Adrenal gland (tissue), 9 donors: ENCODE measurements at regions not wholly inside any gene's neighbourhood (a gene's known extent, or its start where the extent isn't known, plus 50 kb on each side); places are given as distances from the start of the nearest gene placed in this dataset.

Experiments
- DNase-seq, 7 donors: peaks; one replicate each; pipeline ENCODE4 v3.0.0-alpha.2; 2019 to 2020
- H3K27ac ChIP-seq, 5 donors: fragments of 200-600 bp; sonication (generic) in 4 of 5; 1 replicate in 3 of 5; 2 replicates in 2 of 5; pipeline versions ENCODE4 v1.5.1 to v1.8.0; 2016 to 2020; ENCODE audit warnings: mild to moderate bottlenecking in 1 of 5
- H3K27me3 ChIP-seq: fragments of 200-600 bp; 2 replicates; pipeline ENCODE4 v1.8.0; 2021
- H3K36me3 ChIP-seq, 2 donors: fragments of 200-600 bp; replicated peaks in 1 of 2; 1 replicate in 1 of 2; 2 replicates in 1 of 2; pipeline versions ENCODE4 v1.5.1 to v1.8.0; 2018 to 2022
- H3K4me1 ChIP-seq, 2 donors: fragments of 200-600 bp; replicated peaks in 1 of 2; 1 replicate in 1 of 2; 2 replicates in 1 of 2; pipeline versions ENCODE4 v1.5.1 to v1.8.0; 2018 to 2021
- H3K4me3 ChIP-seq, 4 donors: fragments of 200-600 bp; sonication (generic) in 3 of 4; one replicate each; pipeline ENCODE4 v1.5.1; 2016 to 2018
- H3K9me3 ChIP-seq, 3 donors: fragments of 200-600 bp; sonication (generic) in 1 of 3; replicated peaks in 1 of 3; 1 replicate in 2 of 3; 2 replicates in 1 of 3; pipeline versions ENCODE4 v1.5.1 to v1.8.0; 2016 to 2021
- POLR2A ChIP-seq, 2 donors: fragments of 450-650 bp; IDR thresholded peaks; one replicate each; pipeline ENCODE4 v1.6.1; 2017; ENCODE audit warnings: antibody characterized with exemption in 2 of 2, mild to moderate bottlenecking in 2 of 2, moderate library complexity in 1 of 2
- WGBS, 4 donors: extraction: QIAGEN DNeasy Blood & Tissue Kit in 2 of 4; methylation state at CpG; one replicate each; pipeline versions ENCODE4 v1.1.5 to v1.1.7; 2013 to 2017; 5-methylcytosine and 5-hydroxymethylcytosine counted together
- intact Hi-C, 2 donors: fragments of 100-400 bp; cut with DNase I; formaldehyde crosslinking; loops; one replicate each; pipeline versions ENCODE4 v1.14.1 to v1.15.0; 2022 to 2023
- TF ChIP-seq, protein P1 (sequence below), 6 experiments: fragments of 450-650 bp in 4 of 6; fragments of 200-600 bp in 2 of 6; sonication (generic) in 1 of 6; IDR thresholded peaks; 1 replicate in 5 of 6; 2 replicates in 1 of 6; pipeline versions ENCODE4 v1.5.1 to v1.8.0; 2016 to 2021; ENCODE audit warnings: antibody characterized with exemption in 6 of 6, mild to moderate bottlenecking in 2 of 6, moderate library complexity in 1 of 6
- donor health status: healthy with polysubstance abuse.
- donor health status: Bipolar disorder and iron deficiency.
- donor health status: DM: yes; HTN: yes; CAD: no.
- donor health status: DM: no; HTN: no; CAD: no.
- donor health status: DM: no; HTN: no; CAD: no.

DNA sequence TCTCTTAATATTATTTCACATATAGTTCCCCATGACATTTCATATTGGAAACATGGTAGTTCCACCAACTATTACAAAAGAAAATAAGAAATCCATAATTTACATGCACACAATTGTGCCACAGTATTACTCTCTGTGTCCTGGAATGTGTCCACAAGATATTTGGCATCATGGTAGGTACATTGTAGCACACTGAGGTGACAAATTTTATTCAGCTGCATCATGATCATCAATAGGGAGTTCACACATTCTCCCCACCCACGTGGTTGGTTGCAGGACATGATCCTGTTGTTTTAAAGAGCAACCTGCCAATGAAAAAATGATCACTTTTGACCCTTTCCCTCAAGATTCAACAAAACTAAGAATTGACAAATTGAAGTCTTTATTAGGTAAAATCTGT lies 67.1 kb upstream of the HECTD2 start:
- intact Hi-C loops, result no loop called here
- 50 to 73% (median 62%) methylated on average over 1 of the region's 1 CpG for WGBS, 4 donors
- DNase-seq, result no peak
- H3K27me3 ChIP-seq, result no peaks in the 10 kb centered on the region
- H3K4me1 ChIP-seq, result no peaks in the 10 kb centered on the region
- no peak overlapping the region for H3K27ac ChIP-seq
- no peaks in the 10 kb centered on the region for H3K36me3 ChIP-seq
- no peaks in the 10 kb centered on the region for H3K9me3 ChIP-seq
- H3K4me3 ChIP-seq, result no peak overlapping the region
- TF ChIP-seq, protein P1, sequence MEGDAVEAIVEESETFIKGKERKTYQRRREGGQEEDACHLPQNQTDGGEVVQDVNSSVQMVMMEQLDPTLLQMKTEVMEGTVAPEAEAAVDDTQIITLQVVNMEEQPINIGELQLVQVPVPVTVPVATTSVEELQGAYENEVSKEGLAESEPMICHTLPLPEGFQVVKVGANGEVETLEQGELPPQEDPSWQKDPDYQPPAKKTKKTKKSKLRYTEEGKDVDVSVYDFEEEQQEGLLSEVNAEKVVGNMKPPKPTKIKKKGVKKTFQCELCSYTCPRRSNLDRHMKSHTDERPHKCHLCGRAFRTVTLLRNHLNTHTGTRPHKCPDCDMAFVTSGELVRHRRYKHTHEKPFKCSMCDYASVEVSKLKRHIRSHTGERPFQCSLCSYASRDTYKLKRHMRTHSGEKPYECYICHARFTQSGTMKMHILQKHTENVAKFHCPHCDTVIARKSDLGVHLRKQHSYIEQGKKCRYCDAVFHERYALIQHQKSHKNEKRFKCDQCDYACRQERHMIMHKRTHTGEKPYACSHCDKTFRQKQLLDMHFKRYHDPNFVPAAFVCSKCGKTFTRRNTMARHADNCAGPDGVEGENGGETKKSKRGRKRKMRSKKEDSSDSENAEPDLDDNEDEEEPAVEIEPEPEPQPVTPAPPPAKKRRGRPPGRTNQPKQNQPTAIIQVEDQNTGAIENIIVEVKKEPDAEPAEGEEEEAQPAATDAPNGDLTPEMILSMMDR (IDR thresholded peaks at IDR 0.05), result no peak
- TF ChIP-seq POLR2A (IDR thresholded peaks at IDR 0.05), result no peak

DNA sequence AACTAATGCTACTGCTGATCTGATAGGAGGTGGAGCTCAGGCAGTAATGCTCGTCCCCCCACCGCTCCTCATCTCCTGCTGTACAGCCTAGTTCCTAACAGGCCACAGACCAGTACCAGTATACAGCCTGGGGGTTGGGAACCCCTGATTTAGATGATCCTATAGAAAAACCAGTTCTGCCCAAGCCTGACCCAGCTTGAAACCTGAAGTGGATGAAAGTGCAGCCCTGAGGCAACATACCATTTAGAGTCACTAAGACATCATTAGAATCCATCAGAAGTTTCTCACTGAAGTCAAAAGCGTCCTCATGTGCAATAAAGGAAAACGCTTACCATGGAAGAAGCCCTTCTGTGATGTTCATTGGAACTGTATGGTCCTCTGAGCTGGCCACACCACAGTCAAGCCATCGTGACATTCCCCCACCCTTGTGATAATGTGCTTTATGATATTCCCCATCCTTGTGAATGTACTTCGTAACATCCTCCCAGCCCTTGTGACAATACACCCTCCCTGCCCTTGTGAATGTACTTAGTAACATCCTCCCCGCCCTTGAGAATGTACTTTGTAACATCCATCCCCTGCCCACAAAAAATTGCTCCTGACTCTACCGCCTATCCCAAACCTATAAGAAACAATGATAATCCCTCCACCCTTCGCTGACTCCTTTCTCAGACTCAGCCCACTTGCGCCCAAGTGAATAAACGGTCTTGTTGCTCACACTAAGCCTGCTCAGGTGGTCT lies 65.9 kb upstream of the HECTD2 start:
- intact Hi-C loops, result no loop called here
- DNase-seq, result no peak
- no peaks in the 10 kb centered on the region for H3K4me1 ChIP-seq
- H3K27ac ChIP-seq, result no peak overlapping the region
- no peaks in the 10 kb centered on the region for H3K36me3 ChIP-seq
- H3K4me3 ChIP-seq, result no peak overlapping the region
- H3K9me3 ChIP-seq, result no peaks in the 10 kb centered on the region
- TF ChIP-seq, protein P1 (IDR thresholded peaks at IDR 0.05), result no peak
- TF ChIP-seq POLR2A (IDR thresholded peaks at IDR 0.05), result no peak
- no peaks in the 10 kb centered on the region for H3K27me3 ChIP-seq
- WGBS, 4 donors, result 86 to 94% (median 89%) methylated on average over 11 of the region's 11 CpGs

DNA sequence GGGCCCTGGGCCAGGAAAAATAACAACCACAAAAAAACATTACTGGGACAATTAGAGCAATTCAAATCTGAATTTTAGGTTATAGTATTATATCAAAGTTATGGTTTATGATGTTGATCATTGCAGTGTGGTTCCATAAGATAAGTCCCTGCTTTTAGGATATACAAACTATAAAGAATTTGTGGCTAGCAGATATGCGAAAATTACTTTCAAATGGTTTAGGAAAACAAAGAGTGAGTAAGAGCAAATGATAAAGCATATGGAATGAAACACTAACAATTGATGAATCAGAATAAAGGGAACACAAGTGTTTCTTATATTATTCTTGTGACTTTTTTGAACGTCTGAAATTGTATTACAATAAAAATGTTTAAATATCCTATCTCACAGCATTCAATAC lies 64.4 kb upstream of the HECTD2 start:
- Histone ChIP-seq H3K4me3 (no peak overlapping the region), H3K9me3 (no peaks in the 10 kb centered on the region), H3K4me1 (no peaks in the 10 kb centered on the region), H3K27me3 (no peaks in the 10 kb centered on the region), H3K27ac (no peak overlapping the region), H3K36me3 (no peaks in the 10 kb centered on the region)
- no peak for DNase-seq
- intact Hi-C loops, result no loop called here
- TF ChIP-seq, protein P1 (IDR thresholded peaks at IDR 0.05), result no peak
- TF ChIP-seq POLR2A (IDR thresholded peaks at IDR 0.05), result no peak
- WGBS, 4 donors, result 72 to 83% (median 82%) methylated on average over 2 of the region's 2 CpGs

DNA sequence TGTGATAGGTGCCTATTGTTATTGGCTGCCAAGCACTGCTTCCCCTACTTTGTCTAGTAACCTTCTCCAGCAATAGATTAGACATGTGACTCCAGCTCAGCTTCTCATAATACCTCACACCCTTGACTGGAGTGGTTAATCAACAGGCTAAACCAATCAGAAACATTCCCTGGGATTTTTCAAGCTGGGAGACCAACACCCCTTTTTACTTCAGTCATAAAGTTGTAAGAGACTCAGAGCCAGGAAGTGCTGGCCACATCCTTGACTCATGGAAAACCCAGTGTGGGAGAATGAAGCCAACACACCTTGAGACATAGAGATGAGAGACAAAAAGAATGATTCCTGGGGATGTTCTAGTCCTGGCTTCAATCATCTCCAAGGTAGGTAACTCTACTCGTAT lies 62.6 kb upstream of the HECTD2 start:
- no peak overlapping the region for H3K27ac ChIP-seq
- WGBS, 4 donors, result 58 to 93% (median 86%) methylated on average over 1 of the region's 1 CpG
- TF ChIP-seq, protein P1 (IDR thresholded peaks at IDR 0.05), result no peak
- TF ChIP-seq POLR2A (IDR thresholded peaks at IDR 0.05), result no peak

More for the DNA sequence above, 62.6 kb upstream of the HECTD2 start:
- intact Hi-C loops, result no loop called here
- no peaks in the 10 kb centered on the region for H3K36me3 ChIP-seq
- H3K9me3 ChIP-seq, result no peaks in the 10 kb centered on the region
- no peak for DNase-seq
- H3K4me3 ChIP-seq, result no peak overlapping the region
- no peaks in the 10 kb centered on the region for H3K27me3 ChIP-seq
- H3K4me1 ChIP-seq, result no peaks in the 10 kb centered on the region
